ENCODE measurements at regions not wholly inside any gene's neighbourhood (a gene's known extent, or its start where the extent isn't known, plus 50 kb on each side); places are given as distances from the start of the nearest gene placed in this dataset.

DNA sequence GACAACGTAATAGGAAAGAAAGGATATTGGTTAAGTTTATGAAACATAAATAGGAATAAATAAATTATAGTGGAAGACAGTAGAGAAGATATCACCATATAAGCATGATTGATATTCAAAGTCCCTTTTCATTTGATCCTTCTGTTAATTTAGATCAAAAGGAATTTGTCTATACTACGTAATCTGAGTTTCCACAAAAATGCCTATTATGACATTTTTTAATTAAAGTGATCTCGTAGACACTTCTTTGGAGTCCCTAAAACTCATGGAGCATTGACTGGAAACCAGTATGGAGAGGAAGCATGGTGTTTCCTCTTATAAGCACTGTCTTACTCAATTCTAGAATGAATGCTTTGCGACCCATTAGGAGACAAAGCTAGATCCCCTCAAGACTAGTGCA, 411.4 kb upstream of the SPHKAP start:
- TF ChIP-seq, protein P1, sequence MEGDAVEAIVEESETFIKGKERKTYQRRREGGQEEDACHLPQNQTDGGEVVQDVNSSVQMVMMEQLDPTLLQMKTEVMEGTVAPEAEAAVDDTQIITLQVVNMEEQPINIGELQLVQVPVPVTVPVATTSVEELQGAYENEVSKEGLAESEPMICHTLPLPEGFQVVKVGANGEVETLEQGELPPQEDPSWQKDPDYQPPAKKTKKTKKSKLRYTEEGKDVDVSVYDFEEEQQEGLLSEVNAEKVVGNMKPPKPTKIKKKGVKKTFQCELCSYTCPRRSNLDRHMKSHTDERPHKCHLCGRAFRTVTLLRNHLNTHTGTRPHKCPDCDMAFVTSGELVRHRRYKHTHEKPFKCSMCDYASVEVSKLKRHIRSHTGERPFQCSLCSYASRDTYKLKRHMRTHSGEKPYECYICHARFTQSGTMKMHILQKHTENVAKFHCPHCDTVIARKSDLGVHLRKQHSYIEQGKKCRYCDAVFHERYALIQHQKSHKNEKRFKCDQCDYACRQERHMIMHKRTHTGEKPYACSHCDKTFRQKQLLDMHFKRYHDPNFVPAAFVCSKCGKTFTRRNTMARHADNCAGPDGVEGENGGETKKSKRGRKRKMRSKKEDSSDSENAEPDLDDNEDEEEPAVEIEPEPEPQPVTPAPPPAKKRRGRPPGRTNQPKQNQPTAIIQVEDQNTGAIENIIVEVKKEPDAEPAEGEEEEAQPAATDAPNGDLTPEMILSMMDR (IDR thresholded peaks at IDR 0.05), result no peak
- no peak for TF ChIP-seq POLR2A (IDR thresholded peaks at IDR 0.05)

All from vagina (tissue), 2 donors.